ENCODE measurements at regions not wholly inside any gene's neighbourhood (a gene's known extent, or its start where the extent isn't known, plus 50 kb on each side); places are given as distances from the start of the nearest gene placed in this dataset.
A peak's percentile ranks its signal among the peaks of the same experiment; 100 is the strongest.

DNA sequence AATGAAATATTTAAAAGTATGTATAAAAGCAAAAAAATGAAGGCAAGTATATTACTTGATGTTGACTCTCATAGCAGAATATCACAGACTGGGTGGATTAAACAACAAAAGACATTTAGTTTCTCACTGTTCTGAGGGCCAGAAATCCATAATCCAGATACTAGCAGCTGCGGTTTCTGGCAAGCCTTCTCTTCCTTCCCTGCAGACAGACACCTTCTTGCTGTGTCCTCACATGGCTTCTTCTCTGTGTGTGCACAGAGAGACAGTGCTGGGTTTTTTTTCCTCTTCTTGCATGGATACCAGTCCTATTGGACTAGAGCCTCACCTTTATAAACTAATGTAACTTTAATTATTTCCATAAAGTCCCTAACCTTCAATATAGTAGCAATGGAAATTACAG is 127.9 kb upstream of the AKR1E2 start:
- H3K4me1 ChIP-seq (ENCODE audit: control insufficient read depth, extremely low read depth, insufficient read depth, low read length): peaks cover 19% of the 10 kb centered on the region
- POLR2A ChIA-PET: no interaction called here
- H3K27ac ChIP-seq (ENCODE audit: insufficient read depth, low read depth, low read length): no peak overlapping the region
- BruUV-seq (replicated peaks): no TSS peak
- no peaks in the 10 kb centered on the region for H3K36me3 ChIP-seq (ENCODE audit: control insufficient read depth in 2 of 2, extremely low read depth in 1 of 2, insufficient read depth in 2 of 2, low read length in 2 of 2)
- H3K79me2 ChIP-seq (ENCODE audit: control insufficient read depth, insufficient read depth, low read length): no peaks in the 10 kb centered on the region
- peak overlapping the region; percentile 36 for H2AFZ ChIP-seq (ENCODE audit: low read depth, low read length)
- no peak overlapping the region for H3K4me2 ChIP-seq (ENCODE audit: insufficient read depth, low read length)
- H4K20me1 ChIP-seq (replicated peaks; ENCODE audit: control insufficient read depth, extremely low read depth, insufficient read depth, low read length): no peaks in the 10 kb centered on the region
- no peaks in the 10 kb centered on the region for H3K9me3 ChIP-seq (replicated peaks; ENCODE audit: control insufficient read depth, insufficient read depth, low read length)
- no peak overlapping the region for H3K4me3 ChIP-seq (replicated peaks in 1 of 3; ENCODE audit: insufficient read depth in 1 of 3, low read depth in 1 of 3, low read length in 3 of 3)
- dilution Hi-C loops (cut with MboI; ENCODE audit: extremely low pct_ligation_motif_present, low sequenced_read_pairs) (no loop called here), intact Hi-C loops (cut with micrococcal nuclease) (no loop called here)
- H3K27me3 ChIP-seq (ENCODE audit: control insufficient read depth in 2 of 2, insufficient read depth in 2 of 2, low read length in 2 of 2): no peaks in the 10 kb centered on the region
- no peak overlapping the region for H3K9ac ChIP-seq (replicated peaks; ENCODE audit: extremely low read depth, insufficient read depth, low read length)
- TF ChIP-seq POLR2AphosphoS5 (IDR thresholded peaks at IDR 0.05; ENCODE audit: insufficient read depth, low read depth, low read length): no peak
- TF ChIP-seq MYC (IDR thresholded peaks at IDR 0.05; ENCODE audit: low read depth, low read length): no peak
- no peak for TF ChIP-seq CTCF (IDR thresholded peaks at IDR 0.05; ENCODE audit: extremely low read depth in 1 of 2, insufficient read depth in 1 of 2, low read depth in 1 of 2, low read length in 2 of 2)
- no peak for TF ChIP-seq FOS (IDR thresholded peaks at IDR 0.05; ENCODE audit: borderline replicate concordance, insufficient read depth, low read length)
- no peak for TF ChIP-seq EZH2 (IDR thresholded peaks at IDR 0.05; ENCODE audit: borderline replicate concordance, low read depth, low read length, severe bottlenecking)
- TF ChIP-seq GATA2 (IDR thresholded peaks at IDR 0.05; ENCODE audit: insufficient read depth, insufficient read length, low read depth, low read length): no peak
- TF ChIP-seq JUN (IDR thresholded peaks at IDR 0.05; ENCODE audit: borderline replicate concordance, insufficient read depth, insufficient read length, low read depth): no peak
- no peak for TF ChIP-seq POLR2A (IDR thresholded peaks at IDR 0.05; ENCODE audit: low read depth, low read length)
- TF ChIP-seq, protein P1, sequence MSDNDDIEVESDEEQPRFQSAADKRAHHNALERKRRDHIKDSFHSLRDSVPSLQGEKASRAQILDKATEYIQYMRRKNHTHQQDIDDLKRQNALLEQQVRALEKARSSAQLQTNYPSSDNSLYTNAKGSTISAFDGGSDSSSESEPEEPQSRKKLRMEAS (IDR thresholded peaks at IDR 0.05; ENCODE audit: insufficient read depth, insufficient read length): no peak
- H3K9me1 ChIP-seq (replicated peaks; ENCODE audit: control insufficient read depth, extremely low read depth, insufficient read depth, low read length): no peaks in the 10 kb centered on the region
- CTCF ChIA-PET: no interaction called here
- FAIRE-seq: no peak
- peak; percentile 38 for DNase-seq (ENCODE audit: low read depth, low spot score)
